ENCODE measurements at regions not wholly inside any gene's neighbourhood (a gene's known extent, or its start where the extent isn't known, plus 50 kb on each side); places are given as distances from the start of the nearest gene placed in this dataset.
"Not testable (repeated sequence)": the region's sequence is repeated elsewhere in the genome, so short reads cannot be mapped to it uniquely, and the experiment has no call there.

- not testable (repeated sequence) for DNase-seq (ENCODE audit: low read depth)
Observed at GRCh38 chr4:102210806-102211205, 134.5 kb downstream of the SLC39A8 start.

- not testable (repeated sequence) for DNase-seq (ENCODE audit: low read depth)
Observed at GRCh38 chr4:102204634-102205033, 140.6 kb downstream of the SLC39A8 start.

- peak; percentile 79 for DNase-seq (ENCODE audit: low read depth)
Observed at GRCh38 chr4:102196221-102196620, 149.1 kb downstream of the SLC39A8 start.

- DNase-seq (ENCODE audit: low read depth) = no peak
Observed at GRCh38 chr4:102193145-102193544, 152.1 kb downstream of the SLC39A8 start.

GRCh38 chr4:102180046-102180445, 165.2 kb downstream of the SLC39A8 start:
- DNase-seq (ENCODE audit: low read depth) = no peak

GRCh38 chr4:102174719-102175189, 170.5 kb downstream of the SLC39A8 start:
- peak; percentile 79 for DNase-seq (ENCODE audit: low read depth)

- DNase-seq (ENCODE audit: low read depth) = no peak
Observed at GRCh38 chr4:102172341-102172740, 172.9 kb downstream of the SLC39A8 start.

- no peak for DNase-seq (ENCODE audit: low read depth)
Observed at GRCh38 chr4:102170910-102171309, 174.4 kb downstream of the SLC39A8 start.

GRCh38 chr4:102169345-102169744, 175.9 kb downstream of the SLC39A8 start:
- peak; percentile 72 for DNase-seq (ENCODE audit: low read depth)

GRCh38 chr4:102168580-102168979, 176.7 kb downstream of the SLC39A8 start:
- no peak for DNase-seq (ENCODE audit: low read depth)

- DNase-seq (ENCODE audit: low read depth) = no peak
Observed at GRCh38 chr4:102165584-102165983, 179.7 kb downstream of the SLC39A8 start.

GRCh38 chr4:102163404-102164140, 181.7 kb downstream of the SLC39A8 start:
- no peak for DNase-seq (ENCODE audit: low read depth)

- no peak for DNase-seq (ENCODE audit: low read depth)
Observed at GRCh38 chr4:102157984-102158383, 187.3 kb downstream of the SLC39A8 start.

GRCh38 chr4:102153391-102153790, 191.9 kb downstream of the SLC39A8 start:
- no peak for DNase-seq (ENCODE audit: low read depth)

- no peak for DNase-seq (ENCODE audit: low read depth)
Observed at GRCh38 chr4:102151696-102152095, 193.6 kb downstream of the SLC39A8 start.

GRCh38 chr4:102143433-102143832, 201.8 kb downstream of the SLC39A8 start:
- DNase-seq (ENCODE audit: low read depth) = no peak

- no peak for DNase-seq (ENCODE audit: low read depth)
Observed at GRCh38 chr4:102141842-102142241, 203.4 kb downstream of the SLC39A8 start.

GRCh38 chr4:102139932-102140331, 205.3 kb downstream of the SLC39A8 start:
- DNase-seq (ENCODE audit: low read depth) = no peak

GRCh38 chr4:102139132-102139573, 206.1 kb downstream of the SLC39A8 start:
- DNase-seq (ENCODE audit: low read depth) = peak; percentile 42

GRCh38 chr4:102137217-102137616, 208.1 kb downstream of the SLC39A8 start:
- DNase-seq (ENCODE audit: low read depth) = no peak

- DNase-seq (ENCODE audit: low read depth) = no peak
Observed at GRCh38 chr4:102129810-102130209, 215.5 kb downstream of the SLC39A8 start.
